HCEC 1CT (cell line): ENCODE measurements at regions not wholly inside any gene's neighbourhood (a gene's known extent, or its start where the extent isn't known, plus 50 kb on each side); places are given as distances from the start of the nearest gene placed in this dataset.
"Not testable (repeated sequence)": the region's sequence is repeated elsewhere in the genome, so short reads cannot be mapped to it uniquely, and the experiment has no call there.

Source experiments
- DNase-seq: peaks from one replicate; pipeline ENCODE4 v3.0.0-alpha.2; 2017

DNA sequence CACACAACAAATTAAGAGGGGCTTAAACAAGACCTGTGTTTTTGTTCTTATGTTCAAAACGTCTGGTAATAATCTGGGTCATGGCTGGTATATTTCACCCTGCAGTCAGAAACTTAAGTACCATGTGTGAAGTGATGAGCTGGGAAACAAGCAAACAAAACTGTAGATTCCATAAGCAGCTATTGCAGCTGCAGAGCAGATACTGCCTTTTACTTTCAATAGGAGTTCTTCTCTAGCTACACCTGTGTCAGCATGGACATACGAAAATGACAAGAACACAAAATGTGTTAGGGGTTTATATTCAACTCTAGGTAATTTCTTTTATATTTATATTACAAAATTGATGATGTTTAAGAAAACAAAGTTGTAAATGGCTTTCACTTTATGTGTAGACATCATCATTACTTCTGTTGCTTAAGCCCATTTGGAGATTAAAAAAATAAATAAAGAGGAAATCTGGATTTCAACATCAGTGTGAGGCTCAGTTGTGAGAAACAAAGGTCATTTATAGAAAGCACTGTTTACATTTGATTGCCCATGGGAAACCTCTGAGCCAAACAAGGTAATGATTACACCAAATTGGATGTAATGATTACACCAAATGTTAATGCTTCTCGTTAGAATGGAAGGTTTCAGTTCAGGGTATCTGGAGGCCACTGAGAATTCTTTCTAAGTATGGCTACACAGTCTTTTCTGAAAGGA lies 451.0 kb upstream of the SLC10A2 start:
- DNase-seq = no peak

DNA sequence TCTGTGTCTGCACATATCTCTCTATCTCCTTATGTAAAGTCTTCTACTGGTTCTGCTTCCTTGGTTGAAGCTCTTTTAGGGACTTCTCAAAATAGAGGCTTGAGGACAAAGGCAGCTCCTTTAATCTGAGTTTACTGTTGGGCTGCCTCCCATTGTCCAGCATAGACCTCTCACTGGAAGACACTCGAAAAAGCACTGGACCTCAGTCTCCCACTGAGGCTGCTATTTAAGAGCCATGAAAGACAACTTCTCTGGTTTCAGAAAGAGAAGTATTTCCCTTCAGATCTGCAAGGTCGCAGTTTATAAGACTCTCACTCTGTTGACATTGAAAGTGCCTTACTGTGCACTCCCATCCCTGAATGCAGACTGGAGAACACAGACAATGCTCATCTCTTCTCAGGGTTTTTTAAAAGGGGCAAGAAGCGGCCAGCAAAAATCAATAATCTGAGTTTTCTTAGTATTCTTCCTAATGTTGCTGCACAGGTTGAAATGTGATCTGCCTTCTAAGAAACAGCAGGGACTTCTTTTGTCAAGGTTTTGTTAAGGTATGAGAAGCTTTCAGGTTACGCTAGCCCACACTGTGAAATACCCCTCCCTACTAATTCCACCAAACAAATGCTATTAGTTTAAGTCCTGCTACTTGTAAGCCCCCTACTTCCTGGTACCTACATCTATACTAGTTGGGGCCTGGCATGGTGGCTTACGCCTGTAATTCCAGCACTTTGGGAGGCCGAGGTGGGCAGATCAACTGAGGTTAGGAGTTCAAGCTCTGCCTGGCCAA lies 450.0 kb upstream of the SLC10A2 start:
- no peak for DNase-seq

DNA sequence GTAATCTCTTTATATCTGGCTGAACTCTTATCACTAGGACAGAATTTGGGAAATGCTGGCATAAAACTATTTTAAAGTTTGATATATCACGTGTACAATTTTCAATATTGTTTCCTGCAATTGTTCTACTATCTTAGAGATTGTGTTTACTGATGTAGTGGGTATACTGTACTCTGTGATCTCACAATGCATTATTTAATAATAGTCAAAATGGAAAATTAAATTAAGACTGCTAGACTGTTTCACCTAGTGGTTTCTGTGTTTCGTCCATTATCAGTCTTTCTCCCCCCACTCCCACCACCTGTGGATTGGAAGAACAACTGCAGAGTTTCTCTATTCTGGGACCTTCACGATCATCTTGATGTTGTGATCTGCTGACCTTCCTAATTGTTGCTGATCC lies 449.2 kb upstream of the SLC10A2 start:
- DNase-seq = no peak

DNA sequence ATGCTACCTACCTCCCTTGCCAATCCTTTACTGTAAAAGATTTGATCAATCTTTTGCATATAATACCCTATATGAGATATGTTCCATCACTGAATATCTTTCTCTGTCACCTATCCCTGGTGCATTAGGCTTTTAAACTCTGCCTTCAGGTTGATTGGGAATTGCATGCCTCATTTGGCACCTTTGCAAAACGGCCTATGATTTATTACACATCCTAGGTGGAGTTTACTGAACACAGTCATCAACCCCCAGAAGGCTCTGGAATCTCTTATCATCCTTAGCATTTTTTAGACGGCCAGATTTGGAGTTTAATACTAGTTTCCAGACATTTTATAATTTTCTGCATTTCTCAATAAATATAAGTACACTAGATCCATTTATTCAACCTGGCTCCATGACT lies 448.4 kb upstream of the SLC10A2 start:
- DNase-seq = no peak

DNA sequence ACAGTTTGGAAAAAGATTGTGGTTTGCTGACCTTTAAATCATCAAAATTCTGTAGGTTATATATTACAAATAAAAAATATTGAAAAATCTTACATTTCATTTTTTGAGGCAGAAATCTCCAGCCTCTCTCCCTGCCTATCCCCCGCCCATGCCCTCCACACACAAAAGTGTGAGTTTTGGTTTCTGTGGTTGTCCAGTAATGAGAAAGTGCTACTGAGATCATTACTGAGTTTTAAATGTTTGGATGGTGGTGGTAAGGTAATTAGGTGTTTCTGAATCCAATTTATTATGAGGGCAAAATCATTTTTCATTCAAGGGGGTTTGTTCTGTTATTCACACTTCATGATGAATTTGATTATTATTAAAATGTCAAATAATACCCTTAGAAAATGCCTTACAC lies 448.0 kb upstream of the SLC10A2 start:
- DNase-seq = no peak

DNA sequence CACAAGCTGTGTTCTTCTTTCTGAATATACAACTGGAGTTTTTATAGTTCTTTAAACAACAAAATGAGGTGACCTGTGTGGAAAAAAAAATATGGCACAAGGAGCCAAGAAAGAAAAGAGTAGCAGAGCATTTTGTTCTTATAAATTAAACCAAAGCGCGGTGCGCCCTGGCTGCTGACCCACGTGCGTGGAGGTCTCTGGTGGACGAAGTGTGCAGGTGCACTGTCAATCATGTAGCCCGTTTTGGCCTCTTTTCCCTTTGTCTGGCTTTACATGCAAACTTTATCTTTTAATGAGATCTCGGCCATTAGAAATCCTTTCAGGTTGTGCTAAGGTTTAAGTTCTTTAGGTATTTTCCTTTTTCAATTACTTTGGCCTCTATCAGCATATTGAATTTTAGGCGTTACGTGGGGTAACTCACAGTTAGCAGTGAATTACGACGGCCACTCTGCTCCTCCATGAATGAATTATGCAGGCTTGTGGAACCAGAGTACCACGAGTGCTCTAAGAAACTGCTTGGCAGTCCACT lies 443.9 kb upstream of the SLC10A2 start:
- no peak for DNase-seq

DNA sequence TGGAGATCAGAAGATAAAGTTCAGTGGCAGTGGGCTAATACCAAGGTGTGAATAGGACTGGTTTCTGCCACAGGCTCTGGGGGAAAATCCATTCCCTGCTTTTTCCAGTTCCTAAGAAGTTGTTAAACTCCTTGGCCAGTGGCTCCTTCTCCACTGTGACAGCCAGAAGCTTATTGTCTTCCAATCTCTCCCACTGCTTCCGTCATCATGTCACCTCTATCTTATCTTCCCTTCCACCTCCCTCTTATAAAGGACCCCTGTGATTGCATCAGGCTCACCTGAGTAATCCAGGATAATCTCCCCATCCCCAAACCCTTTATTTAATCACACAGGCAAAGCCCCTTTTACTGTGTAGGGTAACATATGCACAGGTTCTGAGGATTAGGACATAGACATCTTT lies 431.2 kb upstream of the SLC10A2 start:
- DNase-seq = no peak

DNA sequence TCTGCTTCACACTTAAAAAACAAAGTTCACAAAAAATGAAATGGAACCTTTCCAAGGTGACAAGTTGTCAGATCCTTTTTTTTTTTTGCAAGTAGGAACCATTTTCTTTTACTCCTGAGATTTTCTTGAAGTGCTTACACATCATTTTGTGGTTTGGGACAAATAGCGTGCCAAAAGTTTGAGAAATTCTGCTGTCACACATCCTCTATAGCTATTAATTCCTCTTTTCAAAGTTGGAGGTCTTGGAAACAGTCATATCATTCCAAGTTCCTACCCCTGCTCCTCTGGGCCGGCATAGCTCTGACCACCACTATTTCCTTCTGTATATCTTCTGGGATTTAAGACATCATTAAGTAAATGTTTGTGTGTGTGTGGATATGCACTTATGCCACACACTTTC lies 421.6 kb upstream of the SLC10A2 start:
- no peak for DNase-seq

DNA sequence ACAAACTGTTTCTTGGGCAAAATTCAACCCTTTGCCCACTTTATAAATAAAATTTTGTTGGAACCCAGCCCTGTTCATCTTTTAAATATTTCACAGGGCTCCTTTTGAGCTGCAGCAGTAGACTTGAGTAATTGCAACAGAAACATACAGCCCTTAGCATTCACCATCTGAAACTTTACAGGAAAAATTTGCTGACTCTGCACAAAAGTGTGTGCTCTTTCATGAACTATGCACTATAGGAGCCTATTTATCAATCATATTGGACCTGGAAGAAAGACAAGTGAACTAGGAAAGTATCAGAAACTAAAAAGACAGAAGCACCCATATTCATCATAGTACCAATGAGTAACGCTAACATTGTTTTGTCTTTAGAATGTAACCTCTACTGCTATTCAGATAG lies 406.9 kb upstream of the SLC10A2 start:
- no peak for DNase-seq

DNA sequence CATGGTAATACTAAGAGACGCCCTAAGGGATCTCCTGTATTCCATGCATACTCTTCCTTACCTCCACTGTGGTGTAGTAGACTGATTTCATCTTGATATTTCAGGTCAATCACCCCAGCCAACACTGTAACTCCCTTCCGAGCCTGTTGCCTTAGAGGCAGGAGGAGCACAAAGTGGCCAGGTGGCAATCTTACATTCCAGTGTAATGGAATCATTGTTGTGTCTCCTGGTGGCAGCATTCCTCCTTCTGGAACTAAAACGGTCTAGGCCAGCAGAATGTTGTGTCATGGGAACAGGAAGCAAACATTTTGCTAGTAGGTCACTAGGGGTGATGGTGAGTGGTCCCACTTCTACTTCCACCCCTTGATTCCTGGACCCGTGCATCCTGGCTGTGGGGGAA lies 405.7 kb upstream of the SLC10A2 start:
- no peak for DNase-seq

DNA sequence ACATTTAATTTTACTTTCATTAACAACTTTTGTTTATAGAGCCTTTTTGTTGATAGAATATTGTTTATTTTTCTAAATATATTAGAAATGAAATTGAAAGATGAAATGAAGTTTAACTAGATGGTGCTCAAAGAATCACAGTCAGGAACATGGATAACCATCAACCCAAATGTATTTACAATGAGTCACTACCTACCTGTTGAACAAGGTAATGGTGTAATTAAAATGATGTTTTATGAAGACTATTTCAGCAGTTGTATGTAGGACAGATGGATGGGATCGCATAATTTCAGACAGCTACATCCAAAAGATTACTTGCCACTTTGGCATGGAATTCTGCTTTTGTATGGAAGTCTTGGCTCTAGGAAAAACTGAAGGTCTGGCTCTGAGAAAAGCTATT lies 403.6 kb upstream of the SLC10A2 start:
- no peak for DNase-seq

DNA sequence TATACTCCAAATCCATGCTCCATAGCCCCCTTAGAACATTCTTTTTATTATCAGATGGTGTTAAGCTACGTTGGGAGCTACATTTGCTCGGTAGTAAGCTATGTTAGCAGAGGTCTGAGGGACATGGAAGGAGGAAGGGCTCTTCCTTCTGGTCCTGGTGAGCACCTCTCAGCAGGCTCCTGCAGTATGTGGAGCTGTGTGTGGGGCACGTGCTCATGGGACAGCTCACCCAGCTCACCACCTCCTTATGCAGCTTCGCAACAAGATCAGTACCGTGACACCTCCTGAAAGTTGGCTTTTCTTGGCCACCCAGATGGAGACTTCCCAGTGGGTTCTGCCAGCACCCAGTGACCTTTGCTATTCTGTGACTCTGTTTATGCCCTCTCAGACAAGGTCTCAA lies 400.5 kb upstream of the SLC10A2 start:
- no peak for DNase-seq

DNA sequence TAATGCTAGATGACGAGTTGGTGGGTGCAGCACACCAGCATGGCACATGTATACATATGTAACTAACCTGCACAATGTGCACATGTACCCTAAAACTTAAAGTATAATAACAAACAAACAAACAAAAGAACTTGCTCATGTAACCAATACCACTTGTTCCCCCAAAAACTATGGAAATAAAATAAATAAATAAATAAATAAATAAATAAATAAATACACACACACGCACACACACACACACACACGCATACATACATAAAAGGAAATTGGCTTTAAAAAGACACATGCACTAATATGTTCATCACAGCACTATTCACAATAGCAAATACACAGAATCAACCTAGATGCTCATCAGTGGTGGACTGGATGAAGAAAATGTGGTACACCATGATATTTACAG lies 394.0 kb upstream of the SLC10A2 start:
- not testable (repeated sequence) for DNase-seq

DNA sequence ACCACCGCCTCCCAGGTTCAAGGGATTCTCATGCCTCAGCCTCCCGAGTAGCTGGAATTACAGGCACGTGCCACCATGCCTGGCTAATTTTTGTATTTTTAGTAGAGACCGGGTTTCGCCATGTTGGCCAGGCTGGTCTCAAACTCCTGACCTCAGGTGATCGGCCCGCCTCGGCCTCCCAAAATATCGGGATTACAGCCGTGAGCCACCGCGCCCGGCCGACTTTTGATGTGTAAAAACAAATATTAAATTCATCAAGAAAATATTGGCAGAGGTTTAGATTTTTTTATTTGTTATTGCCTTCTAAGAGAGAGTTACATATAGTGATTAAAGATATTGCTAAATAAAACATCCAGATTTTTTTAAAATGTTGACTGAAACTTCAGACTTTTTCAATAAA lies 390.8 kb upstream of the SLC10A2 start:
- DNase-seq = not testable (repeated sequence)

DNA sequence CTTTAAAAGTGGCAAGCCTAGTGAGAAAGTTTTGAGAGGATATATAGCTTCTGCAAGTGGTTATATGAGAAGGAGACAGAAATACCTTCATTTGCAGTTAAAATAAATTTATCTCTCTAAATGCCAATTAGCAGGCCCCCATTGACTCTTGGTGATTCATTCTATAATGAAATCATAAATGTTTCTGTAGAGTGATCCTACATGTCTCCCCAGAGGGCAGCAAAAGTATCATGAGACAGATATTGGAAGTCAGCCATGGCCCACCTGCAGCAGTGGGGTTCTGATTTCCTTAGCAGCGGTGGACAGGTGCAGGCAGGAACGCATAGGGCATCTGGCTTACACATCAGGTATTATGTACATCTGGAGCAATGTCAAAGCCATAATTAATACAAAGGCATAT lies 385.4 kb upstream of the SLC10A2 start:
- DNase-seq = no peak

DNA sequence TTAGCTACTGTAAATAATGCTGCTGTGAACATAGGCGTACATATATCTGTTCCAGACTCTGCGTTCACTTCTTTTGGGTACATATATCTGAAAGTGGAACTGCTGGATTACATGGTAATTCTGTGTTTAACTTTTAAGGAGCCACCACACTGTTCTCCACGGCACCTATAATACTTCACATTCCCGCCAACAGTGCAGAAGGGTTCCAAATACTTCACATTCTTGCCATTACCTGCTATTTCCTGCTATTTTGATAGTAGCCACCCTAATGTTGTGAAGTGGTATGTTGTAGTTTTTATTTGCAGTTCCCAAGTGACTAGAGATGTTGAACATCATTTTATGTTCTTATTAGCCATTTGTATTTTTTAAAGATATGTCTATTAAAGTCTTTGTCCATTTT lies 377.4 kb upstream of the SLC10A2 start:
- no peak for DNase-seq

DNA sequence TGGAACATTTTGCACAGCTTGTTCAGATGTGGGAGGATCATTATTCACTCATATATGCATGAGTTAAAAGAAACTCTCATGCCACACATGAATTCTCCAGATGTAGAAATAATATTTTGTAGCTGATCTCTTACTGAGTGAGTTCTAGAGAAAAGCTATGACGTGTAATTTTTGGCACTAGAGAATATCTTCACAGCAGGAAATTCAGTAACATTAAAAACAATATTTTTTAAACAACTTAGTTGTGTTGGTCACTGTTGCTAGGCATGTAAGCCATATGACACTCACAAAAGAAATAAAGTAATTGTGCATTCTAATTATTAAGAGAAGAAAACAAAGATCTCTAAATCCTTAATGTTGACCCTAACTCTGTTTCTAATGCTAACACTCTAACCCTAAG lies 371.4 kb upstream of the SLC10A2 start:
- no peak for DNase-seq

DNA sequence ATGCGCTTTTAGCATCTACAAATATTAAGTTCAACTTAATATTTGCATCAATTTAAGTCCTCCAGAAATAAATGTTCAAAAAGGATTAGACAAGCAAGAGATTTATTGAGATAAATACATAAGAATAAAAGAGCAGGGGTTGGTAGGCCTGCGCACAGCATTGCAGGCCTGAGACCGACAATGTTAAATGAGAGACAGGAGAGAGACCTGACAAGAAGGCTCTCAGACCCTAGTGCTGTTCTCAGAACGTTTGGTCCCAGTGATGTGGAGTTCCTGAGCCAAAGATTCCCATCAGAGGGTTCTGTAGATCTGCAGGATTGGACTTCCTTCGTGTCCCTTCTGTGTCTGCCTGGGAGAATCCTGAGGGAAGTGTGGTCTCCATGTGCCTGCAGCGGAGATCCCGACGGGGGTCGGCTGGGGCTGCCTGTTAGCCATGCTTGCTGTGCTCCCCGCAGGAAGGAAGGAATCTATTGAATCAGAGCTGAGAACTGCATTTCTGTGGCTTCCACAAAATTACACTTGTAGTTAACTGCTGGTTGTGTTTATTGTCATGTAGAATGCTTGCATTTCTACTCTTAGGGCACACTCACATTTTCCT lies 369.9 kb upstream of the SLC10A2 start:
- no peak for DNase-seq

DNA sequence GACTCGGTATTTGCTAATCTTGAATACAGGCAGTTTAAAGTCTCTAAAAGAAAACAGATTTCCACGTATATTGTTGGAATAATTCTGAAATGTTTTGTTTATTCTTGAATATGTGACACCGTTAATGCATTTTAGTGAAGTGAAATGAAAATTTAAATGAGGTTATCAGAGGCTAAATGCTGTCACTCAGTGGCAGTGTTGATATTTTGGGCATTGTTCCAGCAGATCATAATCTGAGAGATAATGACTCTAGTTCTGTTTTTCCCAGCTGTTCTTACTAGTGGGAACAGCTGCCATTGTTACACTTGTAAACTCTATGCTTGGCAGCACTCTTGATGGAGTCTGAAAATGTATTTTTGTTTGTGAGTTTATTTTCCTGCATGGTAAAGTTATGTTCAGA lies 365.6 kb upstream of the SLC10A2 start:
- no peak for DNase-seq

DNA sequence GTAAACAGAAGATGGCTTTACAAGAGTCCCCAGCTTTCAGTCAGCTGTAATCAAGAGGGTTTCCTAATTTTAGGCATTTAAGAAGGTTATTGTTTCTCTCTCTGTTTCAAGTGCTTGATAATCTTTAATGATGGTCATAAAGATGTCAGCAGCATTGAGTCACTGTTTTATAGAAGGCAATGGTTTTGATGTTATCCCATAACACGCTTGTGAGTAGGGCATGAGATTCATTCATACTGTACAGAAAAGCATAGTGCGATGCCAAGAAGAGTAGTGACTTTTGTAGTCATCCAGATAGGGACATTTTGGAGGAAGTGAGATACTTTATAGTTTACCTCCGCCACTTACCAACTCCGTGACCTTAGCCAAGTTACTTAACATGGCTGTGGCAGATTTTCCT lies 364.2 kb upstream of the SLC10A2 start:
- no peak for DNase-seq

DNA sequence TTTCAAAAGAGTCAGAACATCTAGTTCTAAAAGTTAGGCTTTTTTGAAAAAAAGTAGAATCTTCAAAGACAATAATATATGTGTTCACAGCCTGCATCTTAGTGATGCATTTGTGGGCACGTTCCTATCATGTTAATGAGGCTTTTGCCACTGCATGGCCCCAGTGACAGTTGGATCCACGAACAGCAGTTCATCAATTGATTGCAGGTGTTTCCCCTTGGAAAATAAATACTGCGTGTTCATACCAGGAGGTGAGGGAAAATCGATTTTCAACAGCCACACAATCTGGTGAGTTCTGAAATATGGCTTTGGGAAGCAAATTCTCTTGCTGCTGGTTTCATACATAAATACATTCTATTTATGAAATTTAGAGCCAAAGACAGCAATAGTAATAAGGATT lies 343.8 kb upstream of the SLC10A2 start:
- no peak for DNase-seq

DNA sequence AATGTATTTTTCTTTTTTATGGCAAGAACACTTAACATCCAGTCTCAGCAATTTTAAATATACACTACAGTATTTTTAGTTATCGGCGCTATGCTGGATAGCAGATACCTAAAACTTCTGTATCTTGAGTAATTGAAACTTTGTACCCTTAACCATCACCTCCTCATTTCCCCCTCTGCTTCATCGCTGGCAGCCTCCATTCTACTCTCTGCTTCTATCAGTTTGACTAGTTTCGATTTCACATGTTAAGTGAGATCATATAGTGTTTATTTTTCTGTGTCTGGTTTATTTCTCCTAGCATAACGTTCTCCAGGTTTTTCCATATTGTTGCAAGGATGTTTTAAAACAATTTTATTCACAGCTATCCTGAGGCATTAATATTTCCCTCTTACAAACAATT lies 340.8 kb upstream of the SLC10A2 start:
- DNase-seq = no peak

DNA sequence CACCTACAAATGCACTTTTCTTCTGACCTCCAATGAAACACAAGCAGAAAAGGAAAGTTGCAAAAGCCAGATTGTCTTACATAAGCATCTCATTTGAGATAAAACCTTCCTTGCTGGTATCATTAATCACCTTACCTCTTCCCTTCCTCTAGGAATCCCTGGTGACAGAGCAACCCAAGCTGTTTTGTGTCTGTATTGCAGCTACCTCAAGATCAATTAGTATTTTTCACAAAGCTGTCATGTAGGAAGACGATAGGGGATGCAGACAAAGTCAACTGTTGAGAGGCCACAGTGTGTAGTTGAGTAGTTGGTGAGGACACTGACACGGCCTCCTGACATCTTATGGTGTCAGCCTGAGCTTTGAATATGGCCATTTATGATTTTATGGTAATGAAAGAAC lies 339.1 kb upstream of the SLC10A2 start:
- DNase-seq = no peak

DNA sequence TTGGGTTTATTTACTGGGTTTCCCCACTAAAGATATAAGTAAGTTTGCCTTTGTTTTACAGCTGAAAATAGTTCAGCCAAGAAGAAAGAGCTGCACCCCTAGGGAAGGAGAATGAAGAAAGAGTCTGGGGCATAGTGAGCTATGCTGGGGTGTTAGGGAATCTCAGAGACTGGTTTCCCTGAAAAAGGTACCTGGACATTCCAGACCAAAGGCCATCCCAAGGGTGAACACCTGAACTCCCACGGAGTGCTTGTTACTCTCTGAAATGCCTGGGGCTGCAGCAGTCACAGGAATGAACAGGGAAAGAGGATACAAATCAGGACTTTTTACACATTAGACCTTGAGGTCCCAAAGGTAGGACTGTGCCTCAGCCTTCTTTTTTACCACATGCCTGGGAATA lies 337.6 kb upstream of the SLC10A2 start:
- no peak for DNase-seq
